ENCODE measurements at regions not wholly inside any gene's neighbourhood (a gene's known extent, or its start where the extent isn't known, plus 50 kb on each side); places are given as distances from the start of the nearest gene placed in this dataset.

DNA sequence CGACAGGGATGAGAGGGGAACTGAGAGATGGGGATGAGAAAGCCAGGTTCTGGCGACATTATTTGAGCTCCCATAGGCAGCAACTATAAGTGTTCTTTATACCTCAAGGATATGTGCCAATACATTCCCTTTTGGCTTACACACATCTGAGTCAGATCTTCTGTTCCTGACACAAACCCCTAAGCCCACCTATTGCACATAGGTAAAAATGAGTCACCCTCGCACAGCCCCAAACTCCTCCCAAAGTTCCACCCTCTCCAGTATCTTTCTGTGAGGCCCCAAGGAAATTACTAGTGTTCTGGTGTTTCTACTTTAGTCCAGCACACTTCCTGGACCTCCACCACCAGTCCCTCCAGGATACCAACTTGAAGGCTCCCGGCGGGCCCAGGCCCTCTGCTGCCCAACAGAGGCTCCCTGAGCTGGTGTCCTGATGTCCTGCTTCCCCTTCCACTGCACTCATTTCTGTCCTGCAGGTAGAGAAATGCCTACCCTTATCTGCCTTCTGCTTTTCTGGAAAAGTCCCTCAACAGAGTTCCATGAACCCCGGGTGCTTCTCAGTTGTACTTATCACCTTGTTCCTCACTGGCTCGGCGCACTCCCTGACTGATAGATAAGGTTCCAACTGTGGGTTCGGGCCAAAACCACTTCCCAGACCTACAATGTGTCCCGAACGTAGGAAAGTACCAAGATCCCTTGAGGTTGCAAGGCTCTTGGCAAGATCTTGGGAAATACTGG, 125.5 kb downstream of the EN1 start:
- H2BK5ac ChIP-seq (ENCODE audit: low read length), result no peak overlapping the region
- H4K91ac ChIP-seq (ENCODE audit: low read depth, low read length, poor library complexity), result no peak overlapping the region
- H3K79me1 ChIP-seq (ENCODE audit: low read depth, low read length), result no peaks in the 10 kb centered on the region
- H3K14ac ChIP-seq (ENCODE audit: low read length), result no peak overlapping the region
- no peak overlapping the region for H4K8ac ChIP-seq (ENCODE audit: low read depth, low read length)
- H3K9me3 ChIP-seq (replicated peaks in 1 of 2; ENCODE audit: control insufficient read depth in 2 of 2, insufficient read depth in 1 of 2, low read depth in 1 of 2, low read length in 2 of 2), result no peaks in the 10 kb centered on the region
- H3K4me3 ChIP-seq (ENCODE audit: low read length in 2 of 2), result no peak overlapping the region
- H3K27ac ChIP-seq (replicated peaks; ENCODE audit: low read length), result no peak overlapping the region
- no peaks in the 10 kb centered on the region for H3K4me1 ChIP-seq (ENCODE audit: control insufficient read depth in 2 of 2, insufficient read depth in 1 of 2, low read depth in 1 of 2, low read length in 2 of 2)
- no peak overlapping the region for H2AFZ ChIP-seq (ENCODE audit: low read length)
- H3K23ac ChIP-seq (ENCODE audit: low read depth, low read length, poor library complexity), result no peak overlapping the region
- no CpG with 5 or more reads among the region's 11 CpGs for WGBS, 2 donors (ENCODE audit: extremely low coverage in 2 of 2, insufficient read length in 2 of 2, insufficient replicate concordance in 1 of 2)
- no peak overlapping the region for H3K4ac ChIP-seq (ENCODE audit: low read length)
- no peaks in the 10 kb centered on the region for H3K36me3 ChIP-seq (replicated peaks in 1 of 2; ENCODE audit: control insufficient read depth in 2 of 2, insufficient read depth in 2 of 2, low read length in 2 of 2)
- H3K18ac ChIP-seq (ENCODE audit: low read length), result no peak overlapping the region
- no peak overlapping the region for H2BK120ac ChIP-seq (ENCODE audit: low read depth, low read length)
- no peak overlapping the region for H2AK5ac ChIP-seq (ENCODE audit: low read depth, low read length)
- no peak overlapping the region for H3K9ac ChIP-seq (ENCODE audit: low read depth, low read length, poor library complexity)
- no peak for DNase-seq (ENCODE audit: low spot score)
- no peak overlapping the region for H3K4me2 ChIP-seq (ENCODE audit: insufficient read depth, low read length, poor library complexity, severe bottlenecking)
- no peak overlapping the region for H2BK12ac ChIP-seq (ENCODE audit: low read length)
- no peak overlapping the region for H2BK15ac ChIP-seq (ENCODE audit: low read length)
- H3K27me3 ChIP-seq (ENCODE audit: control insufficient read depth in 3 of 3, insufficient read depth in 3 of 3, low read depth in 1 of 3, low read length in 3 of 3), result no peaks in the 10 kb centered on the region

DNA sequence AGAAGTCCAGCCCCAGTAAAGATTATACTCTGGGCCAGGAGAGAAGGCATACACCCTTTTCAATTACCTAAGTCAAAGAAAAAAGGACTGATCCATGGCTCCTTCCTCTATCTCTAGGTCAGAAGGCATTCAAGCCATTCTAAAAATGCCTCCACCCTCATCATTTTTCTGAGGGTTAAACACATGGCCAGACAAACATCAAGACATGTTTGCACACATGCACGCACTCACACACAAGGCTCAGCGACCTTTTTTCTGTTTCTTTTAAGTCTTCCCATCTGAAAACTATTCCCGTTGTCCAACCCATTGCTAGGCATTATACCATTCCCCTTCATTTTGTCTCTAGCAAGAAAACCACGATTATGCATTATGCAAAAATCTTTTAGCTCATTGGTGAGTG, 126.6 kb downstream of the EN1 start:
- no peak overlapping the region for H3K18ac ChIP-seq (ENCODE audit: low read length)
- no peak overlapping the region for H3K14ac ChIP-seq (ENCODE audit: low read length)
- H3K79me1 ChIP-seq (ENCODE audit: low read depth, low read length), result no peaks in the 10 kb centered on the region
- no peak overlapping the region for H2BK15ac ChIP-seq (ENCODE audit: low read length)
- no peak overlapping the region for H4K91ac ChIP-seq (ENCODE audit: low read depth, low read length, poor library complexity)
- no peaks in the 10 kb centered on the region for H3K4me1 ChIP-seq (ENCODE audit: control insufficient read depth in 2 of 2, insufficient read depth in 1 of 2, low read depth in 1 of 2, low read length in 2 of 2)
- H2AK5ac ChIP-seq (ENCODE audit: low read depth, low read length), result no peak overlapping the region
- H3K9me3 ChIP-seq (replicated peaks in 1 of 2; ENCODE audit: control insufficient read depth in 2 of 2, insufficient read depth in 1 of 2, low read depth in 1 of 2, low read length in 2 of 2), result no peaks in the 10 kb centered on the region
- no CpG with 5 or more reads among the region's 4 CpGs for WGBS, 2 donors (ENCODE audit: extremely low coverage in 2 of 2, insufficient read length in 2 of 2, insufficient replicate concordance in 1 of 2)
- no peak overlapping the region for H2BK5ac ChIP-seq (ENCODE audit: low read length)
- H3K23ac ChIP-seq (ENCODE audit: low read depth, low read length, poor library complexity), result no peak overlapping the region
- H3K27me3 ChIP-seq (ENCODE audit: control insufficient read depth in 3 of 3, insufficient read depth in 3 of 3, low read depth in 1 of 3, low read length in 3 of 3), result no peaks in the 10 kb centered on the region
- H3K9ac ChIP-seq (ENCODE audit: low read depth, low read length, poor library complexity), result no peak overlapping the region
- no peak overlapping the region for H2AFZ ChIP-seq (ENCODE audit: low read length)
- no peak overlapping the region for H3K4me3 ChIP-seq (ENCODE audit: low read length in 2 of 2)
- H2BK12ac ChIP-seq (ENCODE audit: low read length), result no peak overlapping the region
- no peak overlapping the region for H4K8ac ChIP-seq (ENCODE audit: low read depth, low read length)
- H3K27ac ChIP-seq (replicated peaks; ENCODE audit: low read length), result no peak overlapping the region
- no peak overlapping the region for H3K4me2 ChIP-seq (ENCODE audit: insufficient read depth, low read length, poor library complexity, severe bottlenecking)
- H3K4ac ChIP-seq (ENCODE audit: low read length), result no peak overlapping the region
- H3K36me3 ChIP-seq (replicated peaks in 1 of 2; ENCODE audit: control insufficient read depth in 2 of 2, insufficient read depth in 2 of 2, low read length in 2 of 2), result no peaks in the 10 kb centered on the region
- no peak overlapping the region for H2BK120ac ChIP-seq (ENCODE audit: low read depth, low read length)
- no peak for DNase-seq (ENCODE audit: low spot score)

DNA sequence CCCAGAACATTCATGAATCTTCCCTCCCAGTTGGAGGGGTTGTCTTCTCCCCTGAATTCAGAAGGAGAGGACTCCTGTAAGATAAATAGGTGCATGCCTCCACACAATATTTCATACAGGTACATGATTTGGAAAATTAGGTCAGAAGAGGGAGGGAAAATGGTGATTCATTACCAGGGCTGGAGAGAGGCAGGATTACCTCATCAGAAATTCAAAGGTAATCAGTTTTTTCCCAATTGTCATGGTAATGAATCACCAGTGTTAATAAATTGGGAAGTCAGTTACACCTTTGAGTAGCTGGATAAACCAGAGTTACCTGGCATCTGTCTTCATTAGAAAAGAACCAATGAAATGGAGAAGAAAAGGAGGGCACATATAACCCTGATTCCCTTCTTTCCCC, 128.5 kb downstream of the EN1 start:
- DNase-seq (ENCODE audit: low spot score), result no peak
- Histone ChIP-seq H3K4me1 (ENCODE audit: control insufficient read depth in 2 of 2, insufficient read depth in 1 of 2, low read depth in 1 of 2, low read length in 2 of 2) (no peaks in the 10 kb centered on the region), H4K91ac (ENCODE audit: low read depth, low read length, poor library complexity) (no peak overlapping the region), H3K4me3 (ENCODE audit: low read length in 2 of 2) (no peak overlapping the region), H2BK120ac (ENCODE audit: low read depth, low read length) (no peak overlapping the region), H4K8ac (ENCODE audit: low read depth, low read length) (no peak overlapping the region), H3K4me2 (ENCODE audit: insufficient read depth, low read length, poor library complexity, severe bottlenecking) (no peak overlapping the region), H3K79me1 (ENCODE audit: low read depth, low read length) (no peaks in the 10 kb centered on the region), H3K9ac (ENCODE audit: low read depth, low read length, poor library complexity) (no peak overlapping the region), H3K14ac (ENCODE audit: low read length) (no peak overlapping the region), H2BK5ac (ENCODE audit: low read length) (no peak overlapping the region), H3K36me3 (replicated peaks in 1 of 2; ENCODE audit: control insufficient read depth in 2 of 2, insufficient read depth in 2 of 2, low read length in 2 of 2) (no peaks in the 10 kb centered on the region), H2BK15ac (ENCODE audit: low read length) (no peak overlapping the region), H2BK12ac (ENCODE audit: low read length) (no peak overlapping the region), H3K4ac (ENCODE audit: low read length) (no peak overlapping the region), H3K23ac (ENCODE audit: low read depth, low read length, poor library complexity) (no peak overlapping the region), H3K9me3 (replicated peaks in 1 of 2; ENCODE audit: control insufficient read depth in 2 of 2, insufficient read depth in 1 of 2, low read depth in 1 of 2, low read length in 2 of 2) (no peaks in the 10 kb centered on the region), H3K27me3 (ENCODE audit: control insufficient read depth in 3 of 3, insufficient read depth in 3 of 3, low read depth in 1 of 3, low read length in 3 of 3) (no peaks in the 10 kb centered on the region), H2AFZ (ENCODE audit: low read length) (no peak overlapping the region), H3K27ac (replicated peaks; ENCODE audit: low read length) (no peak overlapping the region), H3K18ac (ENCODE audit: low read length) (no peak overlapping the region), H2AK5ac (ENCODE audit: low read depth, low read length) (no peak overlapping the region)

- no peak overlapping the region for H2AK5ac ChIP-seq (ENCODE audit: low read depth, low read length)
- no peak overlapping the region for H2BK12ac ChIP-seq (ENCODE audit: low read length)
- H3K4ac ChIP-seq (ENCODE audit: low read length), result no peak overlapping the region
- H3K27ac ChIP-seq (replicated peaks; ENCODE audit: low read length), result no peak overlapping the region
- H3K18ac ChIP-seq (ENCODE audit: low read length), result no peak overlapping the region
- no peak overlapping the region for H3K23ac ChIP-seq (ENCODE audit: low read depth, low read length, poor library complexity)
- H4K91ac ChIP-seq (ENCODE audit: low read depth, low read length, poor library complexity), result no peak overlapping the region
- no peak overlapping the region for H4K8ac ChIP-seq (ENCODE audit: low read depth, low read length)
- H3K27me3 ChIP-seq (ENCODE audit: control insufficient read depth in 3 of 3, insufficient read depth in 3 of 3, low read depth in 1 of 3, low read length in 3 of 3), result no peaks in the 10 kb centered on the region
- no peak overlapping the region for H3K4me3 ChIP-seq (ENCODE audit: low read length in 2 of 2)
- no peak overlapping the region for H3K9ac ChIP-seq (ENCODE audit: low read depth, low read length, poor library complexity)
- H3K14ac ChIP-seq (ENCODE audit: low read length), result no peak overlapping the region
- no peak overlapping the region for H2BK120ac ChIP-seq (ENCODE audit: low read depth, low read length)
- no peaks in the 10 kb centered on the region for H3K79me1 ChIP-seq (ENCODE audit: low read depth, low read length)
- H3K36me3 ChIP-seq (replicated peaks in 1 of 2; ENCODE audit: control insufficient read depth in 2 of 2, insufficient read depth in 2 of 2, low read length in 2 of 2), result no peaks in the 10 kb centered on the region
- H2AFZ ChIP-seq (ENCODE audit: low read length), result no peak overlapping the region
- H2BK15ac ChIP-seq (ENCODE audit: low read length), result no peak overlapping the region
- H3K9me3 ChIP-seq (replicated peaks in 1 of 2; ENCODE audit: control insufficient read depth in 2 of 2, insufficient read depth in 1 of 2, low read depth in 1 of 2, low read length in 2 of 2), result no peaks in the 10 kb centered on the region
- no peak for DNase-seq (ENCODE audit: low spot score)
- H2BK5ac ChIP-seq (ENCODE audit: low read length), result no peak overlapping the region
- no CpG with 5 or more reads among the region's 6 CpGs for WGBS, 2 donors (ENCODE audit: extremely low coverage in 2 of 2, insufficient read length in 2 of 2, insufficient replicate concordance in 1 of 2)
- H3K4me2 ChIP-seq (ENCODE audit: insufficient read depth, low read length, poor library complexity, severe bottlenecking), result no peak overlapping the region
- H3K4me1 ChIP-seq (ENCODE audit: control insufficient read depth in 2 of 2, insufficient read depth in 1 of 2, low read depth in 1 of 2, low read length in 2 of 2), result no peaks in the 10 kb centered on the region
Observed at GRCh38 chr2:118716102-118716501, 131.3 kb downstream of the EN1 start.
